ENCODE measurements at regions not wholly inside any gene's neighbourhood (a gene's known extent, or its start where the extent isn't known, plus 50 kb on each side); places are given as distances from the start of the nearest gene placed in this dataset.

- Histone ChIP-seq H3K27me3 (ENCODE audit: insufficient read depth, poor library complexity, severe bottlenecking) (no peaks in the 10 kb centered on the region), H3K4me3 (replicated peaks; ENCODE audit: insufficient read depth, low read length) (no peak overlapping the region), H3K27ac (replicated peaks) (no peak overlapping the region)
- no peak for TF ChIP-seq SPI1 (IDR thresholded peaks at IDR 0.05; ENCODE audit: borderline replicate concordance, low read depth)
- no peak for TF ChIP-seq REST (IDR thresholded peaks at IDR 0.05; ENCODE audit: insufficient replicate concordance, low read depth)
- TF ChIP-seq GABPA (IDR thresholded peaks at IDR 0.05; ENCODE audit: low read depth), result no peak
- no peak for TF ChIP-seq CTCF (IDR thresholded peaks at IDR 0.05; ENCODE audit: insufficient read depth, low read length)
- no peak for TF ChIP-seq POLR2AphosphoS5 (IDR thresholded peaks at IDR 0.05; ENCODE audit: low read depth)
- DNase-seq (ENCODE audit: low read depth in 1 of 2, low spot score in 1 of 2), result no peak
Observed at GRCh38 chr4:162341533-162341932, 177.7 kb upstream of the FSTL5 start.

GRCh38 chr4:162323919-162324318 is 160.1 kb upstream of the FSTL5 start:
- Histone ChIP-seq H3K4me3 (replicated peaks; ENCODE audit: insufficient read depth, low read length) (no peak overlapping the region), H3K27ac (replicated peaks) (no peak overlapping the region), H3K27me3 (ENCODE audit: insufficient read depth, poor library complexity, severe bottlenecking) (no peaks in the 10 kb centered on the region)
- no peak for DNase-seq (ENCODE audit: low read depth in 1 of 2, low spot score in 1 of 2)
- no peak for TF ChIP-seq SPI1 (IDR thresholded peaks at IDR 0.05; ENCODE audit: borderline replicate concordance, low read depth)
- no peak for TF ChIP-seq REST (IDR thresholded peaks at IDR 0.05; ENCODE audit: insufficient replicate concordance, low read depth)
- no peak for TF ChIP-seq GABPA (IDR thresholded peaks at IDR 0.05; ENCODE audit: low read depth)
- TF ChIP-seq CTCF (IDR thresholded peaks at IDR 0.05; ENCODE audit: insufficient read depth, low read length), result no peak
- no peak for TF ChIP-seq POLR2AphosphoS5 (IDR thresholded peaks at IDR 0.05; ENCODE audit: low read depth)

GRCh38 chr4:162322054-162322453 is 158.3 kb upstream of the FSTL5 start:
- TF ChIP-seq SPI1 (IDR thresholded peaks at IDR 0.05; ENCODE audit: borderline replicate concordance, low read depth) (no peak), CTCF (IDR thresholded peaks at IDR 0.05; ENCODE audit: insufficient read depth, low read length) (no peak), POLR2AphosphoS5 (IDR thresholded peaks at IDR 0.05; ENCODE audit: low read depth) (no peak), REST (IDR thresholded peaks at IDR 0.05; ENCODE audit: insufficient replicate concordance, low read depth) (no peak), GABPA (IDR thresholded peaks at IDR 0.05; ENCODE audit: low read depth) (no peak)
- Histone ChIP-seq H3K27me3 (ENCODE audit: insufficient read depth, poor library complexity, severe bottlenecking) (no peaks in the 10 kb centered on the region), H3K4me3 (replicated peaks; ENCODE audit: insufficient read depth, low read length) (no peak overlapping the region), H3K27ac (replicated peaks) (no peak overlapping the region)
- DNase-seq (ENCODE audit: low read depth in 1 of 2, low spot score in 1 of 2), result no peak

Data from HL-60 (cell line).